Psoas muscle (tissue), 7 donors: ENCODE measurements at regions not wholly inside any gene's neighbourhood (a gene's known extent, or its start where the extent isn't known, plus 50 kb on each side); places are given as distances from the start of the nearest gene placed in this dataset.

ENCODE experiments used
- ATAC-seq, 4 donors: fragments of 200-7000 bp; cut with Tn5 transposase; one replicate each; pipeline ENCODE4 v1.9.1; 2020; ENCODE audit warnings: moderate library complexity in 3 of 4, mild to moderate bottlenecking in 2 of 4
- DNase-seq, 2 donors: peaks; one replicate each; pipeline ENCODE4 v3.0.0-alpha.2; 2020
- H3K27ac ChIP-seq: fragments of 200-600 bp; one replicate; pipeline ENCODE4 v1.8.0; 2022
- H3K27me3 ChIP-seq, 3 donors: fragments of 200-600 bp in 1 of 3; one replicate each; pipeline versions ENCODE4 v1.6.1 to v1.8.0; 2013 to 2022; ENCODE audit warnings: low read length in 2 of 3, mild to moderate bottlenecking in 2 of 3, moderate library complexity in 1 of 3; ENCODE audit not compliant: insufficient read depth in 3 of 3
- H3K36me3 ChIP-seq, 2 donors: fragments of 200-600 bp in 1 of 2; one replicate each; pipeline versions ENCODE4 v1.6.1 to v1.8.0; 2013 to 2022; ENCODE audit warnings: low read depth in 1 of 2, mild to moderate bottlenecking in 1 of 2, moderate library complexity in 1 of 2; ENCODE audit not compliant: insufficient read depth in 1 of 2
- H3K4me1 ChIP-seq: fragments of 200-600 bp; one replicate; pipeline ENCODE4 v1.8.0; 2022
- H3K4me3 ChIP-seq: fragments of 200-600 bp; one replicate; pipeline ENCODE4 v1.8.0; 2022; ENCODE audit warnings: mild to moderate bottlenecking
- H3K9me3 ChIP-seq: fragments of 200-600 bp; one replicate; pipeline ENCODE4 v1.8.0; 2022
- CTCF ChIP-seq: fragments of 200-600 bp; IDR thresholded peaks from one replicate; pipeline ENCODE4 v1.8.0; 2022; ENCODE audit warnings: antibody characterized with exemption
- WGBS, 3 donors: extraction: QIAGEN DNeasy Blood & Tissue Kit; methylation state at CpG; one replicate each; pipeline versions ENCODE4 v1.1.6 to v1.1.7; 2013; 5-methylcytosine and 5-hydroxymethylcytosine counted together
- intact Hi-C, 2 donors: fragments of 100-400 bp; cut with DNase I; formaldehyde crosslinking; loops; one replicate each; pipeline versions ENCODE4 v1.11.0 to v1.14.2; 2022
- donor health status: healthy with polysubstance abuse.
- donor health status: DM: no; HTN: no; CAD: no; lungs with moderate emphysema.
- donor health status: Bipolar disorder and iron deficiency.
- donor health status: healthy.
- donor health status: DM: yes; HTN: yes; CAD: no.
- donor health status: DM: no; HTN: no; CAD: no.
- donor health status: DM: yes; HTN: yes; CAD: no.

GRCh38 chr12:84492351-84492883 is 420.2 kb downstream of the SLC6A15 start:
- H3K4me1 ChIP-seq: no peaks in the 10 kb centered on the region
- intact Hi-C loops: no loop called here
- no peak for DNase-seq
- no peak overlapping the region for H3K27ac ChIP-seq
- no peaks in the 10 kb centered on the region for H3K27me3 ChIP-seq
- no peak for TF ChIP-seq CTCF
- H3K36me3 ChIP-seq: no peaks in the 10 kb centered on the region
- H3K9me3 ChIP-seq: no peaks in the 10 kb centered on the region
- 26 to 32% (median 26%) methylated on average over 3 of the region's 3 CpGs for WGBS, 3 donors
- H3K4me3 ChIP-seq: no peak overlapping the region
- ATAC-seq: no peak

DNA sequence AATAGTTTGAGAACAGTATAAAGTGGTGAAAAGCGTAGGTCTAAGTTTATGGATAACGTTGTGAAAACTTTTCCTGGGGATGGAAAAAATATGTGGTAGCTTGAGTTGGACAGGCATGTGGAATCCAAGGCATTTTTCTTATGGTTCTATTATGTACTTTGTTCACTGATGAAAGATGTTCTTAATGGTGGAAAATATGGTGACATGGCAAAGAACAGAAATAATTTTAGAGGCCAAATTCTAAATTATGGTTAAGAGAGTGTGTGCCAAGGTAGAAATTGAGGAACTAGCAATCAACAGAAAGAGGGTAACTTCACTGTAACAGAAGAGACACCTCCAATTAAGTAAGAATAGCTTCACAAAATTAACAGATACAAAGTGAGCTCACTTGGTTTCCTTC is 427.8 kb downstream of the SLC6A15 start:
- H3K36me3 ChIP-seq: no peaks in the 10 kb centered on the region
- intact Hi-C loops: no loop called here
- H3K27me3 ChIP-seq: no peaks in the 10 kb centered on the region
- WGBS, 3 donors: 71 to 88% (median 79%) methylated on average over 2 of the region's 2 CpGs
- H3K27ac ChIP-seq: no peak overlapping the region
- H3K4me1 ChIP-seq: no peaks in the 10 kb centered on the region
- DNase-seq: no peak
- H3K9me3 ChIP-seq: no peaks in the 10 kb centered on the region
- no peak for TF ChIP-seq CTCF
- ATAC-seq: no peak
- no peak overlapping the region for H3K4me3 ChIP-seq

GRCh38 chr12:84480803-84481202 is 431.8 kb downstream of the SLC6A15 start:
- no peak for DNase-seq
- intact Hi-C loops: no loop called here
- Histone ChIP-seq H3K27me3 (no peaks in the 10 kb centered on the region), H3K9me3 (no peaks in the 10 kb centered on the region), H3K36me3 (no peaks in the 10 kb centered on the region), H3K4me3 (no peak overlapping the region), H3K27ac (no peak overlapping the region), H3K4me1 (no peaks in the 10 kb centered on the region)
- no peak for TF ChIP-seq CTCF
- 76 to 85% (median 83%) methylated on average over 3 of the region's 3 CpGs for WGBS, 3 donors
- no peak for ATAC-seq

DNA sequence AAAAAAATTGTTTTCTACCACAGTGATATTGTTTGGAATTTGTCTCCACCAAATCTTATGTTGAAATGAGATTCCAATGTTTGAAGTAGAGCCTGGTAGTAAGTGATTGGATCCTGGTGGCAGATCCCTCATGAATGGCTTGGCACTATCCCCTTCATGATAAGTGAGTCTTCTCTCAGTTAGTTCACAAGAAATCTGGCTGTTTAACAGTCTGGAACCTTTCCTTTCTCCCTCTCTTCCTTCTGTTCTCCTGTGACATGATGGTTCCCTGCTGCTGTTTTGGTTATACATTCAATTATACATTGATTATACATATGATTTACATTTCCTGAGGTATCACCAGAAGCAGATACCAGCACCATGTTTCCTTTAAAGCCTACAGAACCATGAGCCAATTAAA is 442.2 kb downstream of the SLC6A15 start:
- H3K36me3 ChIP-seq: no peaks in the 10 kb centered on the region
- intact Hi-C loops: no loop called here
- ATAC-seq (no peak), DNase-seq (no peak)
- no peak overlapping the region for H3K4me3 ChIP-seq
- H3K4me1 ChIP-seq: no peaks in the 10 kb centered on the region
- no peaks in the 10 kb centered on the region for H3K9me3 ChIP-seq
- H3K27me3 ChIP-seq: no peaks in the 10 kb centered on the region
- TF ChIP-seq CTCF: no peak
- H3K27ac ChIP-seq: no peak overlapping the region

GRCh38 chr12:84464616-84465015 is 448.0 kb downstream of the SLC6A15 start:
- Histone ChIP-seq H3K4me3 (no peak overlapping the region), H3K36me3 (no peaks in the 10 kb centered on the region), H3K27ac (no peak overlapping the region), H3K9me3 (no peaks in the 10 kb centered on the region), H3K27me3 (no peaks in the 10 kb centered on the region), H3K4me1 (no peaks in the 10 kb centered on the region)
- ATAC-seq: no peak
- 47 to 54% (median 50%) methylated on average over 5 of the region's 5 CpGs for WGBS, 3 donors
- no peak for DNase-seq
- intact Hi-C loops: no loop called here
- no peak for TF ChIP-seq CTCF
